ENCODE measurements at regions not wholly inside any gene's neighbourhood (a gene's known extent, or its start where the extent isn't known, plus 50 kb on each side); places are given as distances from the start of the nearest gene placed in this dataset.

- no peak for TF ChIP-seq CTCF (IDR thresholded peaks at IDR 0.05)
- no peak for TF ChIP-seq POLR2A (IDR thresholded peaks at IDR 0.05)
These were observed 362.4 kb downstream of the KCNJ3 start for GRCh38 chr2:155060896-155061295.

Measured in heart left ventricle (tissue), 13 donors.